Right renal pelvis (tissue), 4 donors: ENCODE measurements at regions not wholly inside any gene's neighbourhood (a gene's known extent, or its start where the extent isn't known, plus 50 kb on each side); places are given as distances from the start of the nearest gene placed in this dataset.

Source experiments
- DNase-seq, 4 donors: peaks; one replicate each; pipeline ENCODE4 v3.0.0-alpha.2; 2013; ENCODE audit warnings: low read depth in 4 of 4, low spot score in 3 of 4, missing footprints in 1 of 4

DNA sequence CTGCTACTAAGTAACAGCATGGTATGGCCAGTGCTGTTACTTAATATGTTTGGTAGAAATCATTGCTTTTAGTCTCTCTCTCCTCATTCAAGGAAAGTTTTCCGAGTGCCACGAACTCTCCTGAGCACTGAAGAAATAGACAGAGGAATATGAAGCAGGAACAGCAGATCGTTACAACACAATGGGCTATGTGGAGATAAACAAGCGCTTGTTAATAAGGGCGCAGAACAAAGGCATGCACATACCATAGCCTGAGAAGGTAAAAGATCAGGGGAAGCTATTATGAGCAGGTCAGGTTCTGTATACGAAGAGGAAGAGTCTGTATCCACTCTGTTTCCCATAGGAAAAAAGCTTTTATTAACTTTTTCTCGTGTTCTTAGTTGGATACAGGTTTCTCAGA is 156.2 kb upstream of the CPNE8 start:
- no peak for DNase-seq

DNA sequence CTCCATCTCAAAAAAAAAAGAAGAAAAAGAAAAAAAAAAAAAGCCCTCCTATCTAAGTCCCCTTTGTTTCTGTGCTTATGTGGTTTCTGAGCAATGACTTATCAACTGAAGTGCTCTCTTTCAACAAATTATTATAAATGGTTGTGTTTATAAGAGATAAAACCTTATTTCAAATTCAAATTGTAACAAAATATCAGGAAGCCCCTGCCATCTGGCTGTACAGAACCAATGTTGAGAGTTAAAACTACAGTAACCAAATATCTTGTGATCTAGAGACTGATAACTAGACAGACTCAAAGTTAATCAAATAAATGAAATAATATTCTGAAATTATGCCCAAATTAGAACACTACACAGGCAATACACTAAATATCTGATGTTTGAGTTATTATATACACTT is 143.0 kb upstream of the CPNE8 start:
- DNase-seq, result no peak

DNA sequence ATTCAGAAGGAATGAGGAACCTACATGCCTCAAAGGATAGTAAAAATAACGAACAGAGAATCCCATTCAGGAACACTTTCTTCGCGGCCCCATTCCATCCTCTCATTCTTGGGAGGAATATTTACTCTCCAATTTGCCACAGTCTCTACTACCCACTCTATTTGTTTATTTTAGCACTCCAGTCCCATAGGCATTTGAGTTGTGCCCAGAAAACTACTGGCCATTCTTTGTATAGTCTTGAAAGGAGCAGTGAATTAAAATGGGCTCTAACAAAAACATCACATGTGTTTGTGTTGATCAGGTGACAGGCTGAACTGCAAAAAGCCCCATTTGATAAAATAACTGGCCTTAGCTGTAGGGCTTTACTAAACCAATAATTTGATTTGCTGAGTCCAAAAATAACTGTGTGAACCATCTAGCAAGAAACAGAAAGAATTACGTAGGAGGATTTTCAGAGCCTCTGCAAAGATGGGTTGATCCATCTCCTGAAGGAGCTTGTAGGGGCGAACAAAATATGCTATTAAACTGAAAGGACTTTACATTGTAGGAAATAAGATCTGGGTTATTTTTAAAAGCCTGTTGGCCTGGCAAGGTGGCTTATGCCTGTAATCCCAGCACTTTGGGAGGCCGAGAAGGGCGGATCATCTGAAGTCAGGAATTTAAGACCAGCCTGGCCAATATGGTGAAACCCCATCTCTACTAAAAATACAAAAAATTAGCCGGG is 142.3 kb upstream of the CPNE8 start:
- DNase-seq, result no peak

DNA sequence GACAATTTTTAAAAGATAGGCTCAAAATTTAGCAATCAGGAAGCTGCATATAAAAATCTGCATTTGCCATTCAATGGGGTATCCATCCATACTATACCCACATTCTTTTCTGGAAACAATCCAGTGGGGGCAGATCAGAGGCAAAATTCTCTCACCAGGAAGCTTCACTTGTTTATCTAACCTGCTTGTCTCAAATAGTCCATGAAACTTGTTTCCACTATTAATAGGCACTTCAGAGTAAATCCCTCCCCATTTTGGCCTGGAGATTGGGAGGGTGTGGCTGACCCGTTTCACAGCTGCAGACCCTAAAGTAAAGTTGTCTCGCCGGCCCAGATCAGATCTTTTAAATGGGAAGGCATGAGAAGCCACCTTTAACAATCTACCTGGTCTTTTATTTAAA is 139.4 kb upstream of the CPNE8 start:
- DNase-seq, result no peak

DNA sequence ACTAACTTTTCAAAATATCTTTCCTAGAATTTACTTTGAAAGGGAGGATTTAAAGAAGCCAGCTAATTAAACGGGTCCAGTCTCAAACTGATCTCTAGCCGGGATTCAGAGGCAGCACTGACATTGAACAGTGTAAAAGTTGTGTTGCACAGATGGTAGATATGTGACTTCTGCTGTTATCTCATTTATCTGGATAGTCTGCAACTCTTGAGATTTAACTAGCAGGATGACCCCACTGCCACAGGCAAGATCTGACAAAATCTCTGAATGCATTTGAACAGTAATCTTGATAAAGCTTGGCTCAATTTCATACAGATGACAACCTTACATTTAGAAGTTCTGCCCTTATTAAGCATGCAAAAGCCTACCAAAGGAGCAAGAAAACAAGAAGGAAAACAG is 138.0 kb upstream of the CPNE8 start:
- no peak for DNase-seq

DNA sequence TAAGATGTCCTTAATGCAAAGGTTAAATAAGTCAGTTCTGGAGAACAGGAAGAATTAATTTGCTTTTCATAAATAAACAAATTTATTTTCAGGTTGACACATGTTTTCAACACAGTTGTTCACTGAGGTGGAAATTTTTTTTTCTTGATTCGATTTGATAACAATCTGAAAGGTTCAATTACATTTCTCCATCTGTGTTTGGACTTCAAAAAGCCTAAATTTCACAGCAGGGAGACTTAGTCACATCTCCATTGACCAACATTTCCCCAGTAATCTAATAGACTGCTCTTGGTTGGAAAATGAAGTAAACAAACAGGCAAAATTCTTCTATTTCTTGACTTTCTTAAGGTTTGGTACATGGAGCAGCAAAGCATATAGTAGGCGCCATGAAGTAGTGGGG is 134.9 kb upstream of the CPNE8 start:
- no peak for DNase-seq

DNA sequence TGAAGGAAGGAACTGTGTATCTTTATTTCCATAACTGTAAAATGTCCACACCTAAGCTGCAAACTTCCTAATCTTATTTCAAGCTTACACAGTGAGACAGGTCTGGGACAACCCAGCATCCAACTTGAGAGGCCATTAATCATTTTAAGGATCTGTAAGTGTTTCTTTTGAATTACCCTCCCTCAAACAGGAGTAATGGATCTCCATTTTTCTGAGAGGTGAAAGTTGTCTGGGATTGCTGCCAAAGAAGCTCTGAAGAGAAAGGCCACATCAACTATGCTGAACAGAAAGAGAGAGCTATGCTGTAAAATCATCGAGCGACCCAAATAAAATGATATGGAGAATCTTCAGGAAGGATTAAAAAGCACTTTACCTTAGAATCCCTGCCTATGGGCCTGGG is 131.7 kb upstream of the CPNE8 start:
- DNase-seq, result no peak

DNA sequence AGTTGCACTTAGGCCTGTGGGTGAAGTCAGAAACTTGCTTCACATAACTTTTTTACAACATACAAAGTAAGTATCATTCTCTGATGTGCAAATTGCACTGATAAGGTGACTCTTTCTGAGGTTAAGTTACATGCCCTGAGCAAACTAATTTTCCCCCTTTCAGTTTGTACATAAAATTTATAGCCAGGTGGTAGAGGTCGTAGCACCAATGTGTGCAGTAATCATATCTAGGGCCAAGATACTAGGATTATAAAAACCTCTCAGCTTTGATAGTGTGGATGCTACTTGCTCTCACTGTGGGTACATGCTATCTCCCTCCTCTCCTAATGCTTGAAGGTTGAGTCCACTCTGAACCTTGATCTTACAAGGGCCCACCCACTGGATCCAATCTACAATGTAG is 130.7 kb upstream of the CPNE8 start:
- DNase-seq, result no peak

DNA sequence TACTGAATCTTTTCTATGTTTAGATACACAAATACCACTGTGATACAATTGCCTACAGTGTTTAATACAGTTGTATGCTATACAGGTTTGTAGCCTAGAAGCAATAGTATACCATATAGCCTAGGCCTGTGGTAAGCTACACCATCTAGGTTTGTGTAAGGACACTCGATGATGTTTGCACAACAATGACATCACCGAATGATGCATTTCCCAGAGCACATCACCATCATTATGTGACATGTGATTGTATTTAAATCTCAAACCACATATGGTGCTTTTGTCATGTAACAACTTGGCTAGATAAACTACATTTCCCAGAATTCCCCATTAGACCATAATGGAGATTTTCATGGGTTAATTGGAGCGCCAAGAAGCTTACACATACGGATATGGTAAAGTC is 128.4 kb upstream of the CPNE8 start:
- no peak for DNase-seq

DNA sequence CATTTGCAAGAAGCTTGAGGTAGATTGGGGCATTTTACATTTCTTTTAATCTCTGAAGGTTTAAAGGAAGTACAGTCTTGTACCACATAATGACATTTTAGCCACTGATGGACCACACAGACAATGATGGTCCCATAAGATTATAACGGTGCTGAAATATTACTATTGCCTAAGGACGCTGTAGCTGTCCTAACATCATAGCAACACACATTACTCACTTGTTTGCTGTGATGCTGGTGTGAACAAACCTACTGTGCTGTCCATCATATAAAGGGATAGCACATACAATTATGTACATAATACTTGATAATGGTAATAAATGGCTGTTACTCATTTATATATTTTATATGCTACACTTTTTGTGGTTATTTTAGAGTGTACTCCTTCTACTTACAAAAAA is 127.1 kb upstream of the CPNE8 start:
- DNase-seq, result no peak

DNA sequence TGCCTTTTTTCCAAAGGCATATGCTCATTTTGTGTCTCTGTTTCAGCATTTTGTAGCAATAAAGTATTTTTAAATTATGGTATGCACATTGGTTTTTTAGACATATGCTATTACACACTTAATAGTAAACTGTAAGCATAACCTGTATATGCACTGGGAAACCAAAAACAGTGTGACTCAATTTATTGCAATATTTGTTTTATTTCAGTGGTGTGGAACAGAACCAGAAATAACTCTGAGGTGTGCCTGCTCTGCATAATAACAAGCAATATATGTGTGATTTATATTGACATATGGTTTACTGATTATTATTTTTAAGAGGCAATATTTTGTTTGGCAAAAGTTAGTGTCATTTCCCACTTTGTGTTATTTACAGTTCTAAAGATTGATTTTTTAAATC is 126.6 kb upstream of the CPNE8 start:
- DNase-seq, result no peak

DNA sequence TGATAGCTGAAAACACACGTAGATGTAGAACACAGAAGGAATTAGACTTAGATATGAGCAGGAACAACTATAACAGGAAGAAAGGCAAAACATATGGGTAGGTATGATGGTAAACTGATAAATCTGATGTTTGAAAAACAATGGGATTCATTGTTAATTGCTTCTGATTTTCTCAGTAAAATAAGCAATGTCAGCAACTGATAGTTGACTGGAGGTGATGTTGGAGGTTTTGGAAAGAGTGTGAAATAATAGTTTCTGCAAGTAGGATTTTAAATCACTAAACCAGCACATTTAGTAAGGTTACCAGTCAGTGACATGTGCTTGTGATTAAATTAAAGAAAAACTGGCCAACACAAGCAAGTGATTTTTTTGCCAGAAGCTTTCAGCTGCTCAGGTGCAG is 123.0 kb upstream of the CPNE8 start:
- DNase-seq, result no peak

DNA sequence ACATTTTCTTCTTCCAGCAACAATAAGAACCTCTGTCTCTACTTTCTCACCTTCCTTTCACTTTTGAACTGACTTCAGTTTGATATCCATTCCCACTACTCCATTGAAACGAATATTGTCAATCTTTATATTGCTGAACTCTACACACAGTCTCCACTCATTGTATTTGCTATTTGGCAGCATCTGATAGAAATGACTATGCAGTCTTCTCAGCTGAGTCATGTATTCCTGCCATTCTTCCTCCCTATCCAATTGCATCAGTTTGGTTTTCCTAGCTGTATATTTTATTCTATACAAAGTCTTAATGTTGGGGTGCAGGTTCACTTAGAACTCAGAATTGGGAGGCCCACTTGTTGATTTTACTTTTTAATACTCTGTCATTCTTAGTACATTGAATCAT is 107.5 kb upstream of the CPNE8 start:
- DNase-seq, result no peak

DNA sequence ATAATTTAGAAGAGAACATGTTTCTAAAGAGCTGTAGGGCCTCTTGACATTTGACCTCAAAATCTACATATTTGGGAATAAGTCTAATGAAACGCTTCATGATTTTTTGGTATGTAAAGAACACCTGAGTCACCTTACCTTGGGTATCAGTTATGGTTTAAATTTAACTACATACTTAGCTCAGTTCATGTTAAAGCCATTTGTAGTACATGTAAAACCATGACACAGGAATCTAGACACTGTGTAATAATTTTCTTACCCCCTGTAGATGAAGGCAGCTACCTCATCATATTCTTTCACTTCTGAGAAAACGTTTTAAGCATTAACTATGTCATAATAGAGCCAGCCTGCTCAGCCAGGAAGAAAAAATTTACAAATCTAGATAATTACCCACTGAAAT is 105.8 kb upstream of the CPNE8 start:
- no peak for DNase-seq

DNA sequence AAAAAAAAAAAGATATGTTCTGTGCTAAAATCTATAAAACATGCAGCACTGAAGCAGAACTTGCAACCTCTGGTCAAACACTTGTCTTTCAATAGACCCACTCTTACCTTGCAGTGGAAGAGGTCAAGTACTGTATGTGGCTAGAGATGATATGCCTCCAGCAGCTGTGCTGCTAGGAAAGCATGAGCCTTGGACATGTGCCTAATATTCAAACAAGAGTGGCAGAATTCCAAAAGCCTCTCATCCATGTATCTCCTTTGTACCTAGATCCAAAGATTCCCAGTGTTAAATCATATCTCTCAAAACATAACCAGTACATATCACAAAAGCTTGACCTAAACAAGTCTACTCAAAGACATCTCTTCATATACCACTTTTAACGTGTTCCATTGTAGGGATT is 105.0 kb upstream of the CPNE8 start:
- DNase-seq, result no peak

DNA sequence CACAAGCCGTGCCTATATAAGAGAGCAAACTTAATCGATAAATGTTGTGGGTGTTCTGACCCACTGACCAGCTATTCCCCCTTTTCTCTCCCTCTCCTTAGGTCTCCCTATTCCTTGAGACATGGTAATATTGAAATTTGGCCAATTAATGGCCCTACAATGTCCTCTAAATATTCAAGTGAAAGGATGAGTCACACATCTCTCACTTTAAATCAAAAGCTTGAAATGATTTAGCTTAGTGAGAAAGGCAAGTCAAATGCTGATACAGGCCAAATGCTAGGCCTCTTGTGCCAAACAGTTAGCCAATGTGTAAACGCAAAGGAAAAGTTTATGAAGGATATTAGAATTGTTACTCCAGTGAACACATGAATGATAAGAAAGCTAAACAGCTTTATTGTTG is 102.2 kb upstream of the CPNE8 start:
- no peak for DNase-seq

DNA sequence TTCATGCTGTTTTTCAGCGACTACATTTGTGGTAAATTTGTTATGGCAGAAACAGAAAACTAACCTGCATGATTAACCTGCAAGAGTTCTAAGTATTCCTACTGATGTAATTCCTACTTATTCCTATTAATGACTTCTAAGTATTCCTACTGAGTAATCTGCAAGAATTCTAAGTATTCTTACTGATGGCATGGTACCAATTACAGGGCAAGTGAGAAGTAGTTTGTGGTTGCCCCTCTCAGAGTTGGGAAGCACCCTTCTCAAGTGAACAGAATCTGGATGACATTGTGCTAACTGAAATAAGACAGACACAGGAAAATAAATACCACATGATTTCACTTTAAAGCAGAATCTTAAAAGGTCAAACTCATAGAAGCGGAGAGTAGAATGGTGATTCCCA is 100.9 kb upstream of the CPNE8 start:
- no peak for DNase-seq

DNA sequence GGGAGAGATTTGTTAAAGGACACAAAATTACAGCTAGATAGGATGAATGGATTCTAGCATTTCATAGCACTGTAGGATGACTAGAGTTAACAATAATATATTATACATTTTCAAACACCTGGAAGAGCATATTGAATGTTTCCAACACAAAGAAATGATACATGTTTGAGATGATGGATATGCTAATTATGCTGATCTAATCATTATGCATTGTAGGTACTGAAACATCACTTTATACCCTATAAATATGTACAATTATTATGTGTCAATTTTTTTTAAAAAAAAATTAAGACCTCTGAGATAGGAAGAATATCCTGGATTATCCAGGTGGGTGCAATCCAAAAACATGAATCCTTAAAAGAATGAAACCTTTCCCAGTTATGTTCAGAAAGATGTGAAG is 100.3 kb upstream of the CPNE8 start:
- DNase-seq, result no peak

DNA sequence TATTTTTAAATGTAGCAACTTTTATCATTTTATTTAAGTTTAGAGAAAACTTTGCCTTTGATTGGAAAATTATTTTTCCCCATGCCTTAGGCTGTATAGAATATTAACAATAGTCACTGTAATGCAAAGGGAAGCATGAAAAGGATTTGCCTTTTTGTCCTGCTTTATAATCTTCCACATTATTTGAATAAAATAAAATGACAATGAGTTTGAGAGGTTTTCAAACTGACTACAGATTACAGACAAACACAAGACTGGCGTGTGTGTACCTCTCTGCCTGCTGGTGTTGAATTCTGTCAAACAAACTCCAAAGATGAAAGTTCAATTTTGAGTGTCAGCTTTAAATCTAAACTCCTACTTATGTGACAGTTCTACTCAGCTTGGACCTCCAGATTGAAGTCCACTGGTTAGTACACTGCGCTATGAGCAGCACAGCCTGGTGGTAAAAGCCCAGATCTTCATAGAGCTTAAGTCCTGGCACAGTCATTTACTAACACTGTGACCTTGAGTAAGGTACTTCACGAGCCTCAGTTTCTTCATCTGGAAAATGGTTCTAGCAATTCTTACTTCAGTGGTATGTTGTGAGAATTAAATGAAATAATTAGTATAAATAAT is 98.3 kb upstream of the CPNE8 start:
- DNase-seq, result no peak

DNA sequence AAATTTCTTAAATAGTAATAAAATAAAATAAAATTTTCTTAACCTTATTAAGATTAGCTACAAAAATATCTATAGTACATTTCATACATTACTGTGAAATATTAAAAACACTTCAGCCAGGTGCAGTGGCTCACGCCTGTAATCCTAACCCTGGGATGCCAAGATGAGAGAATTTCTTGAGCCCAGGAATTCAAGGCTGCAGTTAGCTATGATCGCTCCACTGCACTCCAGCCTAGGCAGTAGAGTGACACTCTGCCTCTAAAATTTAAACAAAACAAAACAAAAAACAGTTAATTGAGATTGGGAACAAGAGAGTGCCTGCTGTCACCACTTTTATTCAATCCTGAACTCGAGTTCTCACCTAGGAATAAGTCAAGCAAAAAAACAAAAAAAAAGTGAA is 95.0 kb upstream of the CPNE8 start:
- no peak for DNase-seq

DNA sequence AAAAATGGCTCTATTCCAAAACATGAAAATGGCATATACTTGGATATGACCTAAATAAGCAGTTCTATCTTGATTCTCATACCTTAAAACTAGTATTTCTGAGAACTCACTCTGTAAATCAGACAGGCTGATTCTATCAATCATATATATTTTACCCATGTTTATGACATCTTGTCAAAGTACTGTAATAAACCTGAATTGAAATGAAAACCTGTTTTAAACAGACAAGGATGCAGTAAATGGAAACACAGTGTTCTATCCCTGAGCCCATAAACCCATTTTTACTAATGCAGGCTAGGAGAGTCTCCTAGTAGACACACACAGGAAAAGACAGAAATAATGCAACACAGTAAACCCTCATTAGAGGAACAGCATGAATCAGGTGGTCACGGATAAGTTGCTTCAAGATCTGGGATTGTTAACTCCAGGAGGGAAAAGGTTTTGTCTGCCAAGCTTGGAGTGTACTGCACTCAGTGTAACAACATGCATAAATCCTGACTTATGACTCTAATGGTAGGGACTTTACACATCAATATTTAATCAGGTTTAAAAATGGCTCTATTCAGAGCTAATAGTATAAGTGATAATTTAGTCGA is 93.6 kb upstream of the CPNE8 start:
- DNase-seq, result no peak

DNA sequence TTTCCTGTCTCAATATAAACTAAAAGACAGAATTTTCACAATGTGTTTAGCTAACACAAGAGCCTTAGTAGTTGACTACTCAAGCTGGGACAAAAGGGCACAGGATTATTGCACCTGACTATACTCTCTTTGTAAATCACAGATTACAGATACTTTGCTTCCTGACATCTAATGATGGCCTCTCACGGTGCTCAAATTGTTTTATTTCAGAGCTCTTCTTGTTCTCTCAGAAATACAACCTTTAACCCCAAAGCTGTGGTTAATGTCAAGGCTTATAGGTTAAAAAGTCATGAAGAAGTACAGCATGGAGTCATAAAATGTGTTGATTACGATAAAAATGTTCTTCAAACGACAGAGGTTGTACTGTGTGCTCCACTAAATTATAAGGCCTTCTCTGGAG is 89.9 kb upstream of the CPNE8 start:
- DNase-seq, result no peak

DNA sequence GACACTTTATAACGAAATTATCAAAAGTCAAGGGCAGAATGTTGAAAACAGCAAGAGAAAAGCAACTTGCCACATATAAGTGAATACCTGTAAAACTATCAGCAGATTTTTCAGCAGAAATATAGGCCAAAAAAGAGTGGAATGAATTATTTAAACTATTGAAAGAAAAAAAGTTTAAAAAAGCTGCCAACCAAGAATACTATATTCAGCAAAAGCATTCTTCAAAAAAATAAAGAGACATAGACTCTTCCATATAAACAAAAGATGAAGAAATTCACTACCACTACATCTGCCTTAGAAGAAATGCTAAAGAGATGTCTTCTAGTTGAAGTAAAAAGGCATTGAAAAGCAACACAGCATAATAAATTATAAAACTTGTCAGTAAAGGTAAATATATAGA is 80.6 kb upstream of the CPNE8 start:
- no peak for DNase-seq
